HEK293T (cell line): ENCODE measurements at regions not wholly inside any gene's neighbourhood (a gene's known extent, or its start where the extent isn't known, plus 50 kb on each side); places are given as distances from the start of the nearest gene placed in this dataset.
"Not testable (repeated sequence)": the region's sequence is repeated elsewhere in the genome, so short reads cannot be mapped to it uniquely, and the experiment has no call there.

ENCODE experiments used
- CTCF ChIA-PET: fragments of 350-600 bp; formaldehyde crosslinking; extraction: SDS; loops from one replicate; lab custom pipeline; 2021; ENCODE audit warnings: antibody characterized with exemption, inconsistent platforms; lab: Yijun Ruan, JAX
- POLR2A ChIA-PET: fragments of 350-600 bp; formaldehyde crosslinking; extraction: SDS; loops from one replicate; lab custom pipeline; 2020; ENCODE audit warnings: antibody characterized with exemption, inconsistent platforms; lab: Yijun Ruan, JAX
- DNase-seq: peaks from one replicate; pipeline ENCODE4 v3.0.0; 2012; ENCODE audit warnings: mixed read lengths; ENCODE audit errors: extremely low spot score
- ARNT ChIP-seq: fragments of 450-650 bp; IDR thresholded peaks from 2 replicates; pipeline ENCODE4 v1.6.1; 2017; ENCODE audit warnings: mild to moderate bottlenecking
- BHLHE40 ChIP-seq: fragments of 450-650 bp; IDR thresholded peaks from 2 replicates; pipeline ENCODE4 v1.6.1; 2016; ENCODE audit warnings: mild to moderate bottlenecking, moderate library complexity, borderline replicate concordance
- CTBP1 ChIP-seq: fragments of 450-650 bp; IDR thresholded peaks from 2 replicates; pipeline ENCODE4 v1.6.1; 2016; ENCODE audit warnings: borderline replicate concordance
- ELF4 ChIP-seq: fragments of 450-650 bp; IDR thresholded peaks from 2 replicates; pipeline ENCODE4 v1.6.1; 2017; ENCODE audit warnings: antibody characterized with exemption
- FOXA1 ChIP-seq: fragments of 450-650 bp; IDR thresholded peaks from 2 replicates; pipeline ENCODE4 v1.6.1; 2016; ENCODE audit warnings: mild to moderate bottlenecking
- FOXK2 ChIP-seq: fragments of 450-650 bp; IDR thresholded peaks from 2 replicates; pipeline ENCODE4 v1.6.1; 2016; ENCODE audit warnings: mild to moderate bottlenecking
- FOXM1 ChIP-seq: fragments of 450-650 bp; IDR thresholded peaks from 2 replicates; pipeline ENCODE4 v1.6.1; 2017; ENCODE audit warnings: mild to moderate bottlenecking, borderline replicate concordance
- HDGF ChIP-seq: fragments of 450-650 bp; IDR thresholded peaks from 2 replicates; pipeline ENCODE4 v1.6.1; 2017; ENCODE audit warnings: antibody characterized with exemption, borderline replicate concordance
- L3MBTL2 ChIP-seq: fragments of 450-650 bp; conservative IDR thresholded peaks from 2 replicates; pipeline ENCODE4 v1.6.1; 2016; ENCODE audit warnings: mild to moderate bottlenecking
- LEF1 ChIP-seq: fragments of 450-650 bp; IDR thresholded peaks from 2 replicates; pipeline ENCODE4 v1.6.1; 2017; ENCODE audit warnings: mild to moderate bottlenecking, borderline replicate concordance
- NFRKB ChIP-seq: fragments of 450-650 bp; IDR thresholded peaks from 2 replicates; pipeline ENCODE4 v1.6.1; 2016; ENCODE audit warnings: mild to moderate bottlenecking, moderate library complexity
- PKNOX1 ChIP-seq: fragments of 450-650 bp; IDR thresholded peaks from 2 replicates; pipeline ENCODE4 v1.6.1; 2016
- SP1 ChIP-seq: fragments of 450-650 bp; IDR thresholded peaks from 2 replicates; pipeline ENCODE4 v1.6.1; 2017
- SUZ12 ChIP-seq: fragments of 450-650 bp; IDR thresholded peaks from 2 replicates; pipeline ENCODE4 v1.6.1; 2016; ENCODE audit warnings: mild to moderate bottlenecking
- TARDBP ChIP-seq: fragments of 450-650 bp; IDR thresholded peaks from 2 replicates; pipeline ENCODE4 v1.6.1; 2016
- ZNF384 ChIP-seq: fragments of 450-650 bp; IDR thresholded peaks from 2 replicates; pipeline ENCODE4 v1.6.1; 2016

DNA sequence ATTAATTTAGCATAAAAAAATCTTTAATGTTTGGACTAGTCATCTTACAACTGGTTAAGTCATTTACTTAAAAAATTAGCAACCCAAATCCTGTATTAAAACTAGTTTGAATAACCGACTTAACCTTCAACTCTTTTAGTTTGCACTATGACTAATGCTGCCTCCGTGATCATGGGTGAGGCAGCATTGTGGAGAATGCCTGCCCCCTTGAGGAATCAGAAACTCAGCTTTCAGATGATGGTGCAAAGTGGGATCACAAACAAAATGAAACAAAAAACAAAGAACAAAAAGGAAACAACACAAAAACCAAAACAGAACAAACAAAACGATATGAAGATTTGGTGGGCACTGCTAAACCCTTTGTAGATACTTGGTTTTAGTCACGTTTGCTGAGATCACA, 127.0 kb upstream of the PALM2AKAP2 start:
- ChIA-PET CTCF (no interaction called here), POLR2A (no interaction called here)
- no peak for TF ChIP-seq ZNF384
- no peak for TF ChIP-seq FOXA1
- no peak for TF ChIP-seq FOXK2
- TF ChIP-seq ARNT = no peak
- no peak for TF ChIP-seq LEF1
- TF ChIP-seq SUZ12 = no peak
- TF ChIP-seq TARDBP = no peak
- DNase-seq = no peak

DNA sequence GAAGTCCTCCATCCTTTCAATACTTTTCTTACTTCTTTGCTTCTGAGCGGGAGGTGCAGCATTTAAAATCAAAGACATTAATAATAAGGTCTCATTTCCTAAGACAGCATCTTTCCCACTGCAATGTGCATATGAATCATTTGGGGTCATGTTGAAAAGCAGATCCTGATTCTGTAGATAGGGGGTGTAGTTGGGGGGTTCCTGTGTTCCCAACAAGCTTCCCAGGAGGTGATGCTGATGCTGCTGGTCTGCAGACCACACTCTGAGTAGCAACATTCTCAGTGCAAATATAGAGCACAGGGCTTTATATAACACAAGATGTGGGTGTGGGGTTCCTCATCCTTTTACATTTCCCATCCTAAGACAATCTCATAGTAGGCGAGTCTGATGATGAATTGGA, 126.5 kb upstream of the PALM2AKAP2 start:
- POLR2A ChIA-PET = no interaction called here
- CTCF ChIA-PET = no interaction called here
- TF ChIP-seq SUZ12 (no peak), HDGF (no peak), ZNF384 (no peak), SP1 (no peak), FOXA1 (no peak), PKNOX1 (no peak), BHLHE40 (no peak), TARDBP (no peak), LEF1 (no peak), L3MBTL2 (no peak), ARNT (no peak), FOXM1 (no peak), FOXK2 (no peak), CTBP1 (no peak), ELF4 (no peak)

DNA sequence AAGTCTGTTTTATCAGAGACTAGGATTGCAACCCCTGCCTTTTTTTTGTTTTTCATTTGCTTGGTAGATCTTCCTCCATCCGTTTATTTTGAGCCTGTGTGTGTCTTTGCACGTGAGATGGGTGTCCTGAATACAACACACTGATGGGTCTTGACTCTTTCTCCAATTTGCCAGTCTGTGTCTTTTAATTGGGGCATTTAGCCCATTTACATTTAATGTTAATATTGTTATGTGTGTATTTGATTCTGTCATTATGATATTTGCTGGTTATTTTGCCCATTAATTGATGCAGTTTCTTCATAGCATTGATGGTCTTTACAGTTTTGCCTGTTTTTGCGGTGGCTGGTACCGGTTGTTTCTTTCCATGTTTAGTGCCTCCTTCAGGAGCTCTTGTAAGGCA, 116.0 kb upstream of the PALM2AKAP2 start:
- CTCF ChIA-PET, POLR2A ChIA-PET: not testable (repeated sequence)

More for the DNA sequence above, 126.5 kb upstream of the PALM2AKAP2 start:
- no peak for DNase-seq

DNA sequence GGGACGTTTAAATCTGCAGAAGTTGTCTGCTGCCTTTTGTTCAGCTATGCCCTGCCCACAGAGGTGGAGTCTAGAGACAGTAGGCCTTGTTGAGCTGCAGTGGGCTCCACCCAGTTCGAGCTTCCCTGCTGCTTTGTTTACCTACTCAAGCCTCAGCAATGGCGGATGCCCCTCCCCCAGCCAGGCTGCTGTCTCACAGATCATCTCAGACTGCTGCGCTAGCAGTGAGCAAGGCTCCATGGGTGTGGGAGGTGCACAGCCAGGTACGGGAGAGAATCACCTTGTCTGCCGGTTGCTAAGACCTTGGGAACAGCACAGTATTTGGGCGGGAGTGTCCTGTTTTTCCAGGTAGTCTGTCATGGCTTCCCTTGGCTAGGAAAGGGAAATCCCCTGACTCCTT, 114.3 kb upstream of the PALM2AKAP2 start:
- CTCF ChIA-PET, POLR2A ChIA-PET, DNase-seq: not testable (repeated sequence)

More for the DNA sequence above, 116.0 kb upstream of the PALM2AKAP2 start:
- not testable (repeated sequence) for DNase-seq

GRCh38 chr9:109681301-109681700, 98.7 kb upstream of the PALM2AKAP2 start:
- POLR2A ChIA-PET = no interaction called here
- no peak for DNase-seq
- CTCF ChIA-PET = no interaction called here
- TF ChIP-seq TARDBP = no peak

GRCh38 chr9:109682227-109682626, 97.8 kb upstream of the PALM2AKAP2 start:
- TF ChIP-seq ZNF384 (no peak), BHLHE40 (no peak), FOXK2 (no peak), TARDBP (no peak), CTBP1 (no peak), PKNOX1 (no peak)
- CTCF ChIA-PET = no interaction called here
- no peak for DNase-seq
- POLR2A ChIA-PET = no interaction called here

- ChIA-PET CTCF (no interaction called here), POLR2A (no interaction called here)
- TF ChIP-seq SUZ12 (no peak), ARNT (no peak), PKNOX1 (no peak), SP1 (no peak), CTBP1 (no peak), LEF1 (no peak), FOXA1 (no peak), ZNF384 (no peak), L3MBTL2 (no peak), TARDBP (no peak), ELF4 (no peak), FOXM1 (no peak), FOXK2 (no peak), NFRKB (no peak)
- DNase-seq = no peak
These were observed 96.5 kb upstream of the PALM2AKAP2 start for GRCh38 chr9:109683521-109683920.

GRCh38 chr9:109689701-109690100, 90.3 kb upstream of the PALM2AKAP2 start:
- CTCF ChIA-PET = no interaction called here
- POLR2A ChIA-PET = no interaction called here
- DNase-seq = no peak
- TF ChIP-seq ELF4 = no peak
- no peak for TF ChIP-seq FOXA1
